ENCODE measurements at regions not wholly inside any gene's neighbourhood (a gene's known extent, or its start where the extent isn't known, plus 50 kb on each side); places are given as distances from the start of the nearest gene placed in this dataset.
"Not testable (repeated sequence)": the region's sequence is repeated elsewhere in the genome, so short reads cannot be mapped to it uniquely, and the experiment has no call there.

- peak overlapping the region; percentile 43 for H4K8ac ChIP-seq (ENCODE audit: low read depth, low read length)
- not testable (repeated sequence) for H3K4me2 ChIP-seq (ENCODE audit: insufficient read depth, low read length, poor library complexity, severe bottlenecking); H2BK15ac ChIP-seq (ENCODE audit: low read length); H2AK5ac ChIP-seq (ENCODE audit: low read depth, low read length); H3K14ac ChIP-seq (ENCODE audit: low read length); DNase-seq (ENCODE audit: low spot score); H3K36me3 ChIP-seq (replicated peaks in 1 of 2; ENCODE audit: control insufficient read depth in 2 of 2, insufficient read depth in 2 of 2, low read length in 2 of 2); H3K4me1 ChIP-seq (ENCODE audit: control insufficient read depth in 2 of 2, insufficient read depth in 1 of 2, low read depth in 1 of 2, low read length in 2 of 2); H2BK5ac ChIP-seq (ENCODE audit: low read length); H3K9ac ChIP-seq (ENCODE audit: low read depth, low read length, poor library complexity); H3K9me3 ChIP-seq (replicated peaks in 1 of 2; ENCODE audit: control insufficient read depth in 2 of 2, insufficient read depth in 1 of 2, low read depth in 1 of 2, low read length in 2 of 2); H3K23ac ChIP-seq (ENCODE audit: low read depth, low read length, poor library complexity); H2BK12ac ChIP-seq (ENCODE audit: low read length); H3K79me1 ChIP-seq (ENCODE audit: low read depth, low read length); H4K91ac ChIP-seq (ENCODE audit: low read depth, low read length, poor library complexity); H3K27me3 ChIP-seq (ENCODE audit: control insufficient read depth in 3 of 3, insufficient read depth in 3 of 3, low read depth in 1 of 3, low read length in 3 of 3); H2AFZ ChIP-seq (ENCODE audit: low read length); H3K4ac ChIP-seq (ENCODE audit: low read length); H3K18ac ChIP-seq (ENCODE audit: low read length); H3K27ac ChIP-seq (replicated peaks; ENCODE audit: low read length); H3K4me3 ChIP-seq (ENCODE audit: low read length in 2 of 2); H2BK120ac ChIP-seq (ENCODE audit: low read depth, low read length)
- WGBS, 2 donors (ENCODE audit: extremely low coverage in 2 of 2, insufficient read length in 2 of 2, insufficient replicate concordance in 1 of 2), result no CpG with 5 or more reads among the region's 7 CpGs
These were observed 92.1 kb downstream of the C4BPA start for GRCh38 chr1:207196135-207196534.

- H3K4me1 ChIP-seq (ENCODE audit: control insufficient read depth in 2 of 2, insufficient read depth in 1 of 2, low read depth in 1 of 2, low read length in 2 of 2); H3K14ac ChIP-seq (ENCODE audit: low read length); H4K8ac ChIP-seq (ENCODE audit: low read depth, low read length); H3K27ac ChIP-seq (replicated peaks; ENCODE audit: low read length); H3K27me3 ChIP-seq (ENCODE audit: control insufficient read depth in 3 of 3, insufficient read depth in 3 of 3, low read depth in 1 of 3, low read length in 3 of 3); H2AK5ac ChIP-seq (ENCODE audit: low read depth, low read length); H3K79me1 ChIP-seq (ENCODE audit: low read depth, low read length); H2AFZ ChIP-seq (ENCODE audit: low read length); H3K4me2 ChIP-seq (ENCODE audit: insufficient read depth, low read length, poor library complexity, severe bottlenecking); H2BK12ac ChIP-seq (ENCODE audit: low read length); H2BK15ac ChIP-seq (ENCODE audit: low read length); H3K4ac ChIP-seq (ENCODE audit: low read length); H4K91ac ChIP-seq (ENCODE audit: low read depth, low read length, poor library complexity); H3K4me3 ChIP-seq (ENCODE audit: low read length in 2 of 2); H2BK120ac ChIP-seq (ENCODE audit: low read depth, low read length); H3K36me3 ChIP-seq (replicated peaks in 1 of 2; ENCODE audit: control insufficient read depth in 2 of 2, insufficient read depth in 2 of 2, low read length in 2 of 2); H3K9me3 ChIP-seq (replicated peaks in 1 of 2; ENCODE audit: control insufficient read depth in 2 of 2, insufficient read depth in 1 of 2, low read depth in 1 of 2, low read length in 2 of 2); H3K9ac ChIP-seq (ENCODE audit: low read depth, low read length, poor library complexity); H2BK5ac ChIP-seq (ENCODE audit: low read length); H3K23ac ChIP-seq (ENCODE audit: low read depth, low read length, poor library complexity); H3K18ac ChIP-seq (ENCODE audit: low read length); DNase-seq (ENCODE audit: low spot score): not testable (repeated sequence)
- no CpG with 5 or more reads among the region's 3 CpGs for WGBS, 2 donors (ENCODE audit: extremely low coverage in 2 of 2, insufficient read length in 2 of 2, insufficient replicate concordance in 1 of 2)
These were observed 97.5 kb downstream of the C4BPA start for GRCh38 chr1:207201534-207201933.

GRCh38 chr1:207202480-207202879 is 98.4 kb downstream of the C4BPA start:
- H2BK12ac ChIP-seq (ENCODE audit: low read length), result no peak overlapping the region
- H3K9ac ChIP-seq (ENCODE audit: low read depth, low read length, poor library complexity), result no peak overlapping the region
- H3K9me3 ChIP-seq (replicated peaks in 1 of 2; ENCODE audit: control insufficient read depth in 2 of 2, insufficient read depth in 1 of 2, low read depth in 1 of 2, low read length in 2 of 2), result no peaks in the 10 kb centered on the region
- no peaks in the 10 kb centered on the region for H3K36me3 ChIP-seq (replicated peaks in 1 of 2; ENCODE audit: control insufficient read depth in 2 of 2, insufficient read depth in 2 of 2, low read length in 2 of 2)
- no peaks in the 10 kb centered on the region for H3K27me3 ChIP-seq (ENCODE audit: control insufficient read depth in 3 of 3, insufficient read depth in 3 of 3, low read depth in 1 of 3, low read length in 3 of 3)
- no peak overlapping the region for H2AFZ ChIP-seq (ENCODE audit: low read length)
- no peak overlapping the region for H2BK5ac ChIP-seq (ENCODE audit: low read length)
- no peak for DNase-seq (ENCODE audit: low spot score)
- H3K4ac ChIP-seq (ENCODE audit: low read length), result no peak overlapping the region
- H2AK5ac ChIP-seq (ENCODE audit: low read depth, low read length), result no peak overlapping the region
- H4K8ac ChIP-seq (ENCODE audit: low read depth, low read length), result no peak overlapping the region
- H4K91ac ChIP-seq (ENCODE audit: low read depth, low read length, poor library complexity), result no peak overlapping the region
- no peak overlapping the region for H3K4me2 ChIP-seq (ENCODE audit: insufficient read depth, low read length, poor library complexity, severe bottlenecking)
- H2BK15ac ChIP-seq (ENCODE audit: low read length), result no peak overlapping the region
- H3K4me3 ChIP-seq (ENCODE audit: low read length in 2 of 2), result no peak overlapping the region
- H3K18ac ChIP-seq (ENCODE audit: low read length), result no peak overlapping the region
- H3K79me1 ChIP-seq (ENCODE audit: low read depth, low read length), result no peaks in the 10 kb centered on the region
- no peak overlapping the region for H2BK120ac ChIP-seq (ENCODE audit: low read depth, low read length)
- H3K27ac ChIP-seq (replicated peaks; ENCODE audit: low read length), result no peak overlapping the region
- WGBS, 2 donors (ENCODE audit: extremely low coverage in 2 of 2, insufficient read length in 2 of 2, insufficient replicate concordance in 1 of 2), result no CpG with 5 or more reads among the region's 3 CpGs
- no peak overlapping the region for H3K14ac ChIP-seq (ENCODE audit: low read length)
- H3K4me1 ChIP-seq (ENCODE audit: control insufficient read depth in 2 of 2, insufficient read depth in 1 of 2, low read depth in 1 of 2, low read length in 2 of 2), result no peaks in the 10 kb centered on the region
- no peak overlapping the region for H3K23ac ChIP-seq (ENCODE audit: low read depth, low read length, poor library complexity)

- no peak overlapping the region for H3K9ac ChIP-seq (ENCODE audit: low read depth, low read length, poor library complexity)
- WGBS, 2 donors (ENCODE audit: extremely low coverage in 2 of 2, insufficient read length in 2 of 2, insufficient replicate concordance in 1 of 2), result no CpG with 5 or more reads among the region's 1 CpG
- H3K23ac ChIP-seq (ENCODE audit: low read depth, low read length, poor library complexity), result no peak overlapping the region
- no peaks in the 10 kb centered on the region for H3K36me3 ChIP-seq (replicated peaks in 1 of 2; ENCODE audit: control insufficient read depth in 2 of 2, insufficient read depth in 2 of 2, low read length in 2 of 2)
- H3K4ac ChIP-seq (ENCODE audit: low read length), result no peak overlapping the region
- H3K4me1 ChIP-seq (ENCODE audit: control insufficient read depth in 2 of 2, insufficient read depth in 1 of 2, low read depth in 1 of 2, low read length in 2 of 2), result no peaks in the 10 kb centered on the region
- H2BK120ac ChIP-seq (ENCODE audit: low read depth, low read length), result no peak overlapping the region
- H3K79me1 ChIP-seq (ENCODE audit: low read depth, low read length), result no peaks in the 10 kb centered on the region
- H3K27me3 ChIP-seq (ENCODE audit: control insufficient read depth in 3 of 3, insufficient read depth in 3 of 3, low read depth in 1 of 3, low read length in 3 of 3), result no peaks in the 10 kb centered on the region
- no peak overlapping the region for H2BK15ac ChIP-seq (ENCODE audit: low read length)
- H4K8ac ChIP-seq (ENCODE audit: low read depth, low read length), result no peak overlapping the region
- no peaks in the 10 kb centered on the region for H3K9me3 ChIP-seq (replicated peaks in 1 of 2; ENCODE audit: control insufficient read depth in 2 of 2, insufficient read depth in 1 of 2, low read depth in 1 of 2, low read length in 2 of 2)
- no peak overlapping the region for H3K14ac ChIP-seq (ENCODE audit: low read length)
- no peak overlapping the region for H2AFZ ChIP-seq (ENCODE audit: low read length)
- no peak for DNase-seq (ENCODE audit: low spot score)
- no peak overlapping the region for H3K4me2 ChIP-seq (ENCODE audit: insufficient read depth, low read length, poor library complexity, severe bottlenecking)
- H4K91ac ChIP-seq (ENCODE audit: low read depth, low read length, poor library complexity), result no peak overlapping the region
- no peak overlapping the region for H2AK5ac ChIP-seq (ENCODE audit: low read depth, low read length)
- H2BK5ac ChIP-seq (ENCODE audit: low read length), result no peak overlapping the region
- no peak overlapping the region for H3K27ac ChIP-seq (replicated peaks; ENCODE audit: low read length)
- no peak overlapping the region for H2BK12ac ChIP-seq (ENCODE audit: low read length)
- no peak overlapping the region for H3K18ac ChIP-seq (ENCODE audit: low read length)
- H3K4me3 ChIP-seq (ENCODE audit: low read length in 2 of 2), result no peak overlapping the region
These were observed 99.5 kb downstream of the C4BPA start for GRCh38 chr1:207203541-207203940.
